GM08714 (cell line): ENCODE measurements at regions not wholly inside any gene's neighbourhood (a gene's known extent, or its start where the extent isn't known, plus 50 kb on each side); places are given as distances from the start of the nearest gene placed in this dataset.

Source experiments
- H3K4me3 ChIP-seq: fragments of 200-500 bp; sonication (Bioruptor generic); 2 replicates; pipeline ENCODE4 v1.5.1; 2014; ENCODE audit warnings: mild to moderate bottlenecking, low read length, inconsistent platforms
- ZNF274 ChIP-seq: IDR thresholded peaks from 2 replicates; pipeline ENCODE4 v1.6.1; 2012; ENCODE audit warnings: mild to moderate bottlenecking, low read depth, low read length

GRCh38 chr4:77465271-77465670, 140.3 kb upstream of the CXCL13 start:
- no peak overlapping the region for H3K4me3 ChIP-seq
- TF ChIP-seq ZNF274, result no peak

DNA sequence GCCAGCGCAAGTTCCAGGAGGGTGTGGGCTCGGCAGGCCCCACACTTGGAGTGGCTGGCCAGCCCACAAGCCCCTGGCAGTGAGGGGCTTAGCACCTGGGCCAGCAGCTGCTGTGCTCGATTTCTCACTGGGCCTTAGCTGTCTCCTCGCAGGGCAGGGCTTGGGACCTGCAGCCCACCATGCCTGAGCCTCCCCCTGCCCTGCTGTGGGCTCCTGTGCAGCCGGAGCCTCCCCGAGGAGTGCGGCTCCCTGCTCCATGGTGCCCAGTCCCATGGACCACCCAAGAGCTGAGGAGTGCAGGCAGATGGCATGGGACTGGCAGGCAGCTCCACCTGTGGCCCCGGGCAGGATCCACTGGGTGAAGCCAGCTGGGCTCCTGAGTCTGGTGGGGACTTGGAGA, 139.2 kb upstream of the CXCL13 start:
- TF ChIP-seq ZNF274, result no peak
- no peak overlapping the region for H3K4me3 ChIP-seq

GRCh38 chr4:77471821-77472495, 133.7 kb upstream of the CXCL13 start:
- H3K4me3 ChIP-seq, result no peak overlapping the region
- no peak for TF ChIP-seq ZNF274

DNA sequence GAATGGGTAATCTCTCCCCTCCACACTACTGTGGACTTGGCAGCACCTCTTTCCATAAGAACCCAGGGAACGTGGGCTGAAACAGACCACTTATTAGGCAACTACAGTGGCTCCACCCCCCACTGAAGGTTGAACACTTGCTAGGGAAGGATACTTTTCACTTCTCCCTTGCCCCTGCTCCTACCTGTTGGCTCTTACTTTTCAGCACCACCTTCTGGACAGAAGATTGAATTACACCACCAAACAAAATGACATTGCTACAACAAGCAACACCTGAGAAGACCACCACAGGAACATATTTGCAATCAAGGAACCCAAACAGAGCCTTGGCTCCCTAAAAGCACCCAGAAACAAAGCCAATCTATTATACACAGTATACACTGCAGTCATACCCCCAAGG, 132.1 kb upstream of the CXCL13 start:
- TF ChIP-seq ZNF274, result no peak
- no peak overlapping the region for H3K4me3 ChIP-seq

- H3K4me3 ChIP-seq, result no peak overlapping the region
- no peak for TF ChIP-seq ZNF274
Observed at GRCh38 chr4:77481856-77482255, 123.8 kb upstream of the CXCL13 start.

GRCh38 chr4:77488882-77489281, 116.7 kb upstream of the CXCL13 start:
- no peak for TF ChIP-seq ZNF274
- no peak overlapping the region for H3K4me3 ChIP-seq

- TF ChIP-seq ZNF274, result no peak
- H3K4me3 ChIP-seq, result no peak overlapping the region
Observed at GRCh38 chr4:77493120-77493752, 112.4 kb upstream of the CXCL13 start.

GRCh38 chr4:77493829-77494551, 111.6 kb upstream of the CXCL13 start:
- H3K4me3 ChIP-seq, result no peak overlapping the region
- TF ChIP-seq ZNF274, result no peak

DNA sequence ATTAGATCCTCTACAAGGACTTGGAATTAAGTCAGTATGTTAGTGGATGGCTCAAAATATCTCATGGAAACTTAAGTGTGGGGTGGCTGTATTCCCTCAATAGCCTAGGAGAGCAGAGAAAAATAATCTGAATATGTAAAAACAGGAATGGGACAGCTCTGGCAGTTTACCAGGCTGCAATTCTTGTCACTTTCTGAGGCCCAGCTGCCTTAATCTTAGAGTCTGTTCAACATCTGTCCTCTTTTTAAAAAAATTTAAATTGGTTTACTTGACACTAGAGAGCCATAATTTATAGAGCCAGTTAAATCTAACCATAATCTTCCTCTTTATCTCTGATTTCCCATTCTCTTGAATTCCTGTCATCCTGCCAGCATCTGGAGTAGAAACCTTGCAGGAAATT, 109.2 kb upstream of the CXCL13 start:
- no peak for TF ChIP-seq ZNF274
- no peak overlapping the region for H3K4me3 ChIP-seq

GRCh38 chr4:77500801-77501200, 104.8 kb upstream of the CXCL13 start:
- TF ChIP-seq ZNF274, result no peak
- no peak overlapping the region for H3K4me3 ChIP-seq

DNA sequence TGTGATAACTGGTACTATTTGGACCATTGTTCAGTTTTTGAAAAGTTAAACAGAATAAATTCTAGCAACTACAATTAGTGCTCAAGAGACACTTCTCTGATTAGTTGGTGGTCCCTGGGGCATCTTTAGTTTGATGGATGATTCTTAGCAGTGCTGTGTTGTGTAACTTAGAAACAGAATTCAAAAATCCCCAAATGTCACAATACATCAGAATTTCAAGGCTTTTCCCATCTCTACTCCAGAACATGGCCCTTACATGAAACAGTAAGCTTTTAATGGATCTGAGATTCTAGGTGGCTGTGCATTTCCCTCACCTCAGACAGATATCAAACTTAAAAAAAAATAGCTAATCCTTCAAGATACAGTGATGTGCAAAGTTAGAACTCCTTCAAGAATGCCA, 104.4 kb upstream of the CXCL13 start:
- TF ChIP-seq ZNF274, result no peak
- no peak overlapping the region for H3K4me3 ChIP-seq

- no peak for TF ChIP-seq ZNF274
- H3K4me3 ChIP-seq, result no peak overlapping the region
Observed at GRCh38 chr4:77501851-77502250, 103.8 kb upstream of the CXCL13 start.

- TF ChIP-seq ZNF274, result no peak
- H3K4me3 ChIP-seq, result no peak overlapping the region
Observed at GRCh38 chr4:77504407-77504806, 101.2 kb upstream of the CXCL13 start.

- no peak for TF ChIP-seq ZNF274
- H3K4me3 ChIP-seq, result no peak overlapping the region
Observed at GRCh38 chr4:77505275-77505957, 100.2 kb upstream of the CXCL13 start.

GRCh38 chr4:77505958-77506319, 99.7 kb upstream of the CXCL13 start:
- H3K4me3 ChIP-seq, result no peak overlapping the region
- TF ChIP-seq ZNF274, result no peak
